CD4-positive, alpha-beta T cell treated with Interleukin-6 for 4 hours (primary cell): ENCODE measurements at regions not wholly inside any gene's neighbourhood (a gene's known extent, or its start where the extent isn't known, plus 50 kb on each side); places are given as distances from the start of the nearest gene placed in this dataset.
"Not testable (repeated sequence)": the region's sequence is repeated elsewhere in the genome, so short reads cannot be mapped to it uniquely, and the experiment has no call there.

Experiments used
- DNase-seq: peaks from one replicate; pipeline ENCODE4 v3.0.0-alpha.2; 2020; ENCODE audit warnings: mixed read lengths

DNA sequence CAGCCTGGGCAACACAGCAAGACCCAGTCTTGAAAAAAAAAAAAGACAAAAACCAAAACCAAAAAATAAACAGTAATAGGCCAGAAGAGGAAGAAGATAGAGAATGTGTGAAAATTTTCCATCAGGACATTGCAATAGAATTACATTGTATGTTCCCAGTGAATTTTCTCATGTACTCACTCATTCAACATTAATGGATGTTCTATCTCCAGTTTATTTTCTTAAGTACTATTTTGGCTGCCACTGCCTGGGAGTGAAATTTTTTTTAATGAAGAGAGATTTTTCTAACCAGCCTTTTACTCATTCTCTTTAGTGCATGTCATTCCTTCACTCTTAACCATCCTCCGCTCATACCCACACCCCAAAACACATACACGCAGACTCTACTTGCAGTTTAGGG, 282.8 kb downstream of the ALDH8A1 start:
- DNase-seq = no peak

DNA sequence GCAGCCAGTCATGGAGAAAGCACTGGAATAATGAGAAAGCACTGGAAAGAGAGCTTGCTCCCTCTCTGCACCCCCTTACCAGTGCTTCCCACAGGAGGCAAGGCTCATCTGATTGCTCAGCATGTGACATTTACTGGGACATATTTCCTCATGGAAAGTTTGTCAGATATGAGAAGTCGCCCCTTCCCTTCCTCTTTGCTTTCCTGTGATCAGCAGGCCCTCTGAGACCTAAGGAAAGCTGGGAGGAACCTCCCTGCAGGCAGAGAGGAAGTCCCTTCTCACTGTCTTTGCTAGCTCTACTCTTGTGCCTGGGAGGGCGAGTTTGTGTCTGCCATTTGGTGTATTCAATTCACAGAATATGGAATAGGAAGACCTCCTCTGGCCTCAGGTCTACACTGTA, 283.8 kb downstream of the ALDH8A1 start:
- no peak for DNase-seq

DNA sequence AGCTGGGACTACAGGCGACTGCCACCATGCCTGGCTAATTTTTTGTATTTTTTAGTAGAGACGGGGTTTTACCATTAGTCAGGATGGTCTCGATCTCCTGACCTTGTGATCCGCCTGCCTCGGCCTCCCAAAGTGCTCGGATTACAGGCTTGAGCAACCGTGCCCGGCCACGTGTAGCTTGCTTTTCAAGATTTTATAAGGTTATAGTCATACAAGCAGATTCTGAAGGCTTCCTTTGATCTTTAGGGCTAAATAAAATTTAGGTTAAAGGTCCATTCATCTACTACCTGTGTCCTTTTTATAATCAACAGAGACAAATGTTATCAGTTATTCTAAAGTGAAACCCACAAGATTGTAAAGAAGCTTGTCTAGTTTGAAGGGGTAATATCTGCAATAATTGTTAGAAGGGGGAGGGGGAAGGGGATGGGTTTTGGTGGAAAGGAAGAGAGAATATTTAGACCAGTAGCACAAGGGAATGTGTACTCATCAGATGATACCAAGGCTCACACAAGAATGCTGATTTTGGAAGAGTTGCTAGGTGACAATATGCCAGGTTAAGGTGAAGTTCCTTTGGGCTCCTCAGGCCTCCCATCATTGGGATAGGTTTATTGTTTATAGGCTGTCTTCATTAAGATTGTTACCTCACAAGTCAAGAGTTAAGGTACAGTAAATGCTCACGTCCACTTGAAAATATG, 284.7 kb downstream of the ALDH8A1 start:
- no peak for DNase-seq

DNA sequence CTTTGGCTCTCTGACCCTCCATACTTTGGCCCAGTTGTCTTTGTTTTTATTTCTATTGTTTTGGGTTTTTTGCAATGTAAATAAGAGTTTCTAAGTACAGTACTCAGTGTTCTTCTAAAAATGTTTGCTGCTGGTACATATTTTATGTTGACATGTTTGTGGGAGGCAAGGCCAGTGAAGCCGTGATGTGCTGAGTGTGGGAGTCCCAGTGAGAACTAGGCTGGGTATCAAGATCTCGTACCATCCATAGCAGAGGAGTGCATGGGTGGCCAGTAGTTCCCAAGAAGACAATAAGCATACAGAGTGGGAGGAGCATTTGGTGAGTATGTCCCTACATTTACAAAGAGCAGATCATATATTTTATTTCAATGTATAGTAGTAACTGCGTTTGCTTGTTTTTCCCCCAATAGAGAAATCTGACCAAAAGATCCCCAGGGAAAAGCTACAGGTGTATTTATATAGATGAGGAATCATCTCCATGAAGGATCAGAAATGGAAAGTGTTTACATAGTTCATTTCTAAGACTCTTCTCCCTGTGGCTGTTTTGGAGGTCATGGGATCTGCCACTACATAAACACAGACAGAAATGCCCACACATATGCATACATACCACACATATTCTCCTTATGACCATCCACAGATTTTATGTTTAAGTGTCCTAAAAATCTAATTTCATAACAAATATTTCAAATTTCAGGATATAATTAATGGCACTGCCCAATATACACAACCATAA, 285.9 kb downstream of the ALDH8A1 start:
- DNase-seq = no peak

DNA sequence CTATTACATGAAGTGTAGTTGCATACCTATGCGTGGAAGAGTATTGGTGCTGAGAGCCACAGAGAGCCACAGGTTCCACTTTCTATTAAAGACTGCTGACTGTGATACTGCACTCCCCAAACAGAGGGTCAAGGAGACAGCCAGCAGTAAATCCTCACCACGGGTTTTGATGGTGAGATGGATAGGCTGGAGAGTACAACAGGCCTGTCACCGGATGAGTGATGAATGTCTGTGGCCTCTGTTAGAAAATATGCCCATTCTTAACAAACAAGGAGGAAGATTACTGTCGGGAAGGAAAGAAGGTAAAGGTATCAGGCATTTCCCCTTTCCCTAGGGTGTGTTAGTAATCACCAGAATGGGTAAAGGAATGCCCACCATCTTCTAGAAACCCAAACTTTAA, 286.5 kb downstream of the ALDH8A1 start:
- DNase-seq = no peak

DNA sequence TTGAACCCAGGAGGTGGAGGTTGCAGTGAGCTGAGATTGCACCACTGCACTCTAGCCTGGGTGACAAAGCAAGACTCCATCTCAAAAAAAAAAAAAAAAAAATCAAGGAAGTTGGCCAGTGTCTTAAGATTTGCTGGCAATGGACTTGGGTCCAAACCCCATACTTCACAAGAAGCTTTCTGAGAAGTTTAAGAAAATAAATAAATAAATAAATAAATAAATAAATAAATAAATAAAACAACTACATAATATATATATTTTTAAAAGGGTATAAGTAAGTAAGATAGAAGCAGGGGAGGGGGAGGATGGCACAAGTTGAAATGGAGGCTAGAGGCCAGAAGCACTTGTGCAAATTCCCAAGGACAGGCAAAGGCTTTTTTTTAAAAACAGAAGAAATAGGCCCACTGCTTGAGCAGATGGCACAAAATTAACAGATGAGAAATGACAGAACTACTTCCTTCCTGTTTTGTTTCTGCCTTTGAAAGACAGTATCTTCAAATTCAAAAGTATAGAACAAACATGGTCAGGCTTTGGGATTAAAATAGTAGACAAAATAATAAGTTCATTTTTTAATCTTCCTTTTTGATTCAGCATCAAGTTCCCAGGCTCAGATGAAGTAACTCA, 287.7 kb downstream of the ALDH8A1 start:
- DNase-seq = no peak

DNA sequence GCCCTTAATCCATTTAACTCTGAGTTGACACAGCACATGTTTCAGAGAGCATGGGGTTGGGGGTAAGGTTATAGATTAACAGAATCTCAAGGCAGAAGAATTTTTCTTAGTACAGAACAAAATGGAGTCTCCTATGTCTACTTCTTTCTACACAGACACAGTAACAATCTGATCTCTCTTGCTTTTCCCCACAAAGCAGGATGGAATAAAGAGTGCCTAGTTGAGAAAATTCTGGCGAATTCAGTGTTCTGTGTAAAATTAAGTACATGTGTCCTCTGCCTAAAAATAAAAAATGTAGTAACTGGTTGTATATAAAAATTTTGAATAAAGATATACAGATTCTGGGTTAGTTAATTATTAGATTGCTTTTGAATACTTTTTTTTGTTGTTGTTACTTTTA, 290.0 kb downstream of the ALDH8A1 start:
- DNase-seq = not testable (repeated sequence)

DNA sequence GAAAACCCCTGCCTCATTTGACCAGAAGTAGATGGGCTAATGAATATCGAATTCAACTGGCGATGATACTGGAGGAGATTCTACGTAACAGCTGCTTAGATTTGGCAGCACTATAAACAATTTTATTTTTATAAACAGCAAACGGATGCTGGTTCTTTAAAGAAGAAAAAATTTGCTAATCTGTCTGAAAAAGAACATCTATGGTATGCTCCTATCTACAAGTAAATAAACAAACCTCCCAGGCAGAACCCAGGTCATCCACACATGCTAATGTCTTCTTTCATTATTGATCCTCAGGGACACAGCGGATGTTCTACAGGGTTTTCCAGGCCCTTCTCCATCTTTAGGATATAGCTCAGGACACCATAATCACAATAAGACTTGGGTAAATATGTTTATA, 291.3 kb downstream of the ALDH8A1 start:
- DNase-seq = no peak

DNA sequence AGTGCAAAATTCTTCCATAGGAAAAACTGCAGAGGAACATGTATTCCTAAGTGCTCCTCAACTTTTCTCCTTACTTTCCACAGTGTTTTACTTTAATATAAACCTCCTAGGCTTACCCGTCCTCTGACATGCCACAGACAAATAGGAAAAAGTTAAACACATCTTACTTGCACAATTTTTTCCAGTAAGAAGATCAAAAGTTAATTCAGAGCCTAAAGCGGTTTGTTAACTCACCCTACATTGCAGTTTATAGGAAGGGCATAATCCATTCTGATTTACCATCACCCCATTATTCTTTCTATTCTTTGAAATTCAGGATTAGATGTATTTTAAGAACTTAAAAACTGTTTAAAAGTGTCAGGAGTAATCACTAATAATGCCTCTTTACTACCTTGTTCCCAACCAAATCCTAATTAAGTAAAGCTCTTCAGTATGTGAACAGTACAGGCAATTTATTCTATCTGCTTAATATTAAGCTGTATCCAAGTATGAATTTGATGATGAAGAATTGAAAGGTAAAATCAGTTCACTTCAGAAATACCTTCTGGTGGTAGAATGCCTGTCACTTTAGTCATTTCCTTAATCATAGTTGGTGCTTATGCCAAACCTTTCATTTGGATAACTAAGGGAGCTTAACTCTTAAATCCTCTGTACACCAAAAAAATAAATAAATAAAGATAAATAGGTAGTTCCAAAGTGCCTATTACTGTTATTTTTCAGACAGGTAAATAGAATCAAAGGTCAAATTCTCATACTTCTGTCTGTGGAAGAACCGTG, 292.0 kb downstream of the ALDH8A1 start:
- DNase-seq = no peak

DNA sequence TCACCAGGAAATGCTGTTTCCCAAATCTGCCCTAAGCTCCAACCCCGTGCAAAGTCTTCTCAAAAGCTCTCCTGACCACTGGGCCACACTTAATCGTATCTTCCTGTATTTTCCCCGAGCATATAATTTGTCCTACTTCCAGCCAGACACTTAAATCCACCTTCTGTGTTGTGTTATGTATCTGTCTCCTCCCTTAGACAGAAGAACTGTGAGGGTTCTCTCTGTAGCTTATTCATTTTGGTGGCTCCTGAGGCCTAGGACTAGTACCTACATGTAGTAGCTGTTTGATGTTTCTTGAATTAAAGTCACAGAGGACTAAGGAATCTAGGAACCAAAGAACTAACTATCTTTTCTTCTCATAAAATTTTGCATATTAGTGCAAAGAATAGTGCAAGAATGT, 292.6 kb downstream of the ALDH8A1 start:
- no peak for DNase-seq

DNA sequence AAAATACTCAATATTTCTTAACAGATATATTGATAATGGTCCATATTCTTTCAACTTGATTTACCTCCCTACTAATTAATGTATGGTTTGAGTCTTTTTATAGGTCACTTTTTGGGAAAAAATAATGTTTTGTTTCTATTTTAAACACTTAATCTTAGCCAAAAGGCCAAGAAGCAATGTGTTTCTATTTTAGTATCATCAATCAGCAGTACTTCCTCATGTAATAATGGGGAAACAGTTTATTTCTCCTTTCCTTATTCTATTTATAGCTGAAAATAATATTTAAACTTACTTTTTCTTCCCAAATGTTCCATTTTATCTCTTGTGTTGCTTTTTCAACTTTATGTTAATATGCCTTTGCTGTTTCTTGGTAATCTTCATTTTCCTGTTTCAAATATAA, 295.1 kb downstream of the ALDH8A1 start:
- DNase-seq = no peak

DNA sequence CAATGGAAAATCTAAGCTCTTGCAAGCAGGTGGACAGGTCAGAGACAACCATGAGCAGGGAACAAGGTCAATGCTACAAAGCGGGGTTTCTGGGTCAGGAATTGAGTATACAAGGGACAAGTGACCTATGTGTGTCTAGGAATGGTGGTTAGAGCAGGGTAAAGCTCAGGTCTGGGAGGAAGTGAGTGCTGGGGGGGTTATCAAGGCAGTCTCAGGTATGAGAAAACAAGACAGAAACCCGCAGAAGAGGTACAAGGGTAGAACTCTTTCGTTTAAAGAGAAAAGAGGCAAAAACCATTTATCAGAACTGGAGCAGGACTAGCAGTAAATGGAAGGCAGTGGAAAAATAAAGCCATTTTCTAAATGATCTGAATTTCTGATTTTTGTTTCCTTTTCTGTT, 298.4 kb downstream of the ALDH8A1 start:
- DNase-seq = no peak

DNA sequence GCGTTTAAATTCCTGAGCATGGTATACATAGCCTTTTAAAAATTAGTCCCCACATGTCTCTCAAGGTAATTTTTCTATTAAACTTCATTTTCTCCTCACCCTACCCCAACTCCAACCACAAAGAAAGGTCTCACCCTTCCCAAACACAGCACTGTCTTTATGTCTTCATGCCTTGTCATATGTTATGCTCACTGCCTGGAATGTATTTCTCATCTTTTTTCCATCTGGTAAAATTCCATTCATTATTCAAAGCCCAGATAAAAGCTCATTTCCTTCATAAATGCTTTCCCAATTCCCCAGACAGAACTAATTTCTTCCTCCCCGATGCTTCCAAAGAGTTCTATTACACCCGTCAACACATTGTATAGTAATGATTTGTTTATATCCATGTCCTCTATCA, 302.0 kb downstream of the ALDH8A1 start:
- DNase-seq = no peak

DNA sequence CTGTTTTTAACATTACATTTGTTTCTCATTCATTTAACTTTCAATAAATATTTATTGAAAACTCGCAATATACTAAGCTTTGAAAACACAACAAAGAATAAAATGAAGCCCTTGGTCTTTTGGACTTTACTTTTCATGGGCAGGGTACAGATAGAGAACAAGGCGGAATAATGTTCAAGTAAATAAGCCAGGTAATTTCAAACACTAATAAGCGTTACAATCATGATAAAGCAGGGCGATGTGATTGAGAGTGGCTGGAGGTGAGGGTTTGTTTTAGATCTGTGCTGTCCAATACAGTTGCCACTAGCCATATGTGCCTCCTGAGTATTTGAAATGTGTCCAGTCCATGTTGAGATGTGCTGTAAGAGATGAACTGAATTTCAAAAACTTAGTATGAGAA, 307.1 kb downstream of the ALDH8A1 start:
- no peak for DNase-seq

DNA sequence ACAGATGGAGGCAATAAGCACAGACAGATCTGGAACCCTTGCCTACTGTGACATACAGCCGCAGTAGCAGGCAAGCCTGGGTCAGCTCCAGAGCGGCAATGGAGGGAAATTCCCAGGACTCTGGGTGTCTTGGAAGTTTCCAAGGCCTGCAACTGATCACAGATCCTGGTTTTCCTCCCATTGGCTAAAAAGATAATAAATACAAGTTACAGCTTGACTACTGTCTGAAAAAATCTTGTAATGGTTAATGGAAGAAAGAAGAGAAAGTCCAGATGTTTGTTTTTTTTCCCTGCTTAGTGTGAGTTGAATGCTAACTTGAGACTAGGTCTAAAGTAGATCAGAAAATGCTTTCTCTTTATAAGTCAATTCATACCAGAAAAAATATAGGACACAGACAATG, 307.6 kb downstream of the ALDH8A1 start:
- DNase-seq = no peak

DNA sequence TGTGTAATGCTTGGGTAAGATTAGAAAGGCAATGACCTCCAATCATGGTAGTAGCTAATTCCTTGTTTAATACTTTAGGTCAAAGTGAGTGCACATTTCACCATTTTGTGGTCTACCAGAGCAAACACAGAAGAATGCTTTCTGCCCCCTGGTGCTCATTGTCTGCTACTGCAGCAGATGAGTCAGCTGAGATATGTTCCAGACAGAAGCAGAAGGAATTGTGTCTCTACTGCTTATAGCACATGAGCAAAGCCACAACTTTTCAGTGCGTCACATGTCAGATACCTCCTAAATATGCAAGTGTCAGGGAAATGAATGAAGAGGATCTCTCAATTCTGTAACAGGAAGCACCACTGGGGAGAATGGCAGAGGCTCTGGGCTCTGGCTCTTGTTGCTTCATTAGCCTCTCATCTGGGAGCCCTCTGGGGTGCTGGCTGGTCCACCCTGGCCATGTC, 308.9 kb downstream of the ALDH8A1 start:
- DNase-seq = peak; percentile 84

DNA sequence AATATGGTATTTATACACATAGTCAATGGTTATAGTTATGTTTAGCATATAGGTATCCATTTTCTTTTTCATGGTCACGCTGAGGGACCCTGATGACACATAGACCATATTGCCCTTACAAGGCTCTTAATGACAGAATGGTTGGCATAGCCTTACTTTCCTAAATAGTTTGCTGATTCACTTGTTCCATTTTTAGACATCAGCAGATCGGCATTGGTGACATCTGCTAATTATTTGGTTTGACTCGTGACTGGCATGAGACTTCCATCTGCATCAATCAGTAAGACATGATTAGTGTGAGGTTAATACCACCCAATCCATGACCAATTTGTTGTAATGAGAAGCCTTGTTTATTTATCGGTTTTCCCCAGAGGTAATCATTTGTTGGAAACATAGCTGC, 309.7 kb downstream of the ALDH8A1 start:
- no peak for DNase-seq

DNA sequence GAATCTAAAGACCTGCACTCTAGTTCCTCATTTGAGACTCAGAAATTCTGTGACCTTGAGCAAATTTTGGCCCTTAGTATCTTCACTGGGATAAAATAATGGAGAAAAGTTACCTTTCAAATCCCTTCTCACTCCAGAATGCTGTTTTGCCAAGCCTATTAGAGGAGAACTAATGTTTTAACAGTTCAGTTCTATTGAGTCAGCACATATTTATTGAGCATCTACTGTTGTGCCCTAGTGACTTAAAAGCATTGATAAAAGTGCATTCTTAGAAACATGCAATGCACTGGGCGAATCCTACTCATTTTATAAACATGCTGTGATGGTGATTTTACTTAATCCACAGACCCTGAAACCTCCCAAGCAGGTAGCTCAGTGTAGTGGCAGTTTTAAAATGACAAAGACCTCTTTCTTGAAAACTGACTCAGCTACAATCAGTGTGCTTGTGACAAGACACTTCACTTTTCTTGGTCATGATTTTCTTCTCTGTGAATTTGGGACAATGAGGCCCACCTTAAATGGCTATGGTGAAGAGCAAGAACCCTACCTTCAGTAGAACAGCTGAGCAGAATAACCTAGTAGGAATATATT, 312.0 kb downstream of the ALDH8A1 start:
- no peak for DNase-seq

DNA sequence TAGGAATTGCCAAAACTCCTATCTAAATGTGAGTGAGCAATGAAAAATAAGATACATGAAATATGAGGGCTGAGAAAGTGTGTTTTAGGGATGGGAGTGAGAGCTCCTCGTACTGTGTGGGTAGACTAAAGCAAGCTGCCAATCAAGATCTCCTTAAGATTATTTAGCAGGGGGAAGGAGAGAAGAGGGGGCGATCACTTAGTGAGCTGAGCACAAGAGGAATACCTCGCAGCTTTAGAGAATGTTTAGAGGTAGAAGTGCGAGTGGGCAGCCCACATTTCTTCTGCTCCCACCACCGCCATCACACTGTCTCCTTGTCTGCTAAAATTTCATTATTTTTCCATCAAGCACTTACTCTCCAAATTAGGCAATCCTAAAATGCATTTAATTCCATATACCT, 312.6 kb downstream of the ALDH8A1 start:
- no peak for DNase-seq

DNA sequence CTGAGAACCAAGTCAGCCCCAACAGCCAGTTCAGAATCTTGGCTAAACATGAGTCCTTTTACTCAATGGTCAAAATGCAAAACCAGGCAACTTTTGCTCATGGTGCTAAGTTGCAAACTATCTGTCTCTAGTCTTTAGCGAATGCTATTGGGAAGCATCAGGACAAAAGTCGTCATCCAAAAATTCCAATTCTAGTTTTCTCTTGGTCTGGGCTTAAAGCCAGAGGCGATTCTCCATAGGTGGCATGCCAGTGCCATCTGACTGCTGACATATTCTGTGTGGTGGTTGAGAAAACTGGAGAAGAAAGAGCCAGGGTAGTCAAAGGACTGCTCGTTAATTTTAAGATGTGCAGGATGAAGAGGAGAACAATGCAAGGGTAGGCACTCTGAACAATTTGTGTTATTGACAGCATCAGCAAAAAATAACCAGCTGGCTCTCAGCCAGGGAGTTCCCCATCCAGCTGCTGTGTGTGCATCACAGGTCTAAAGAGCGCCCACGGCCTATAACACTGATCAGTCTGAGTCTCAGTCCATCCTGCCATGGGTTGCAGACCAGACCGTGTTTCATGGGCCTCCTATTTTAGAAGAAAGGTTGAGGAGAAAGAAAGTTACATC, 313.6 kb downstream of the ALDH8A1 start:
- peak; percentile 57 for DNase-seq

DNA sequence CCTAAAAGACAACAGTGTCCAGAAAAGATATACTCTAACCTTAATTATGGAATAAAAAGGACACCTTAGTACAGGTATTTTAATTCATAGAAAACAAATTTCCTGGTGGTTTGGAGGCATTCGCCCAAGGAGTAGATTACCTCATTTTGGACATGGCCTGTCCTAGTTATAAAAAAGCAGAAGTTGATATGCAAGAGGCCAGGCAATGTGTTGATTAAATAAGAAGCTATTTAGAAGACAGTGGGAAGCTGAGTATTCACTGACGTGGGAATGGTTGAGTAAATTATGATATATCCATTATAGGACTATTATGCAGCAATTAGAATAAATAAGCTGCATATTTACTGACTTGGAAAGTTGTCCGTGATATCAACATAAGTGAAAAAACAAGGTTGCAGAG, 314.9 kb downstream of the ALDH8A1 start:
- DNase-seq = no peak

DNA sequence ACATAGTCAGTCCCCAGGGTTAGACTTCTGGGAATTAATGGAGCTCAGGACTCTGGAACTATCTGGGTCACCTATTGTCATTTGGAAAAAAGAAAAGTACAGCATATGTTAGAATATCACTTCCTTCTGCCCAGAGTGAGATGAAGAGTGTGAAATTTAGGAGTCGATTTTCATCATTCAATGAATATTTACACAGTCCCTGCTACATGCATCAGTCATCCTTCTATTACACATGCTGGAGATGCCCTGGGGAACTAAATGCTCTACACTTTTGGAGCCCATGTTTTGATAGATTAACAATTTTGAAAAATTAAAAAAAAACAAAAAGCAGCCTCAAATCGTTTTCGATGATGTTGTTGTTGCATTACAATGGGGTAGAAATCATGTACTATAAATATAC, 315.4 kb downstream of the ALDH8A1 start:
- DNase-seq = no peak
